LNCAP (cell line): ENCODE measurements at regions not wholly inside any gene's neighbourhood (a gene's known extent, or its start where the extent isn't known, plus 50 kb on each side); places are given as distances from the start of the nearest gene placed in this dataset.
A peak's percentile ranks its signal among the peaks of the same experiment; 100 is the strongest.

Source experiments
- CTCF ChIP-seq: fragments of 450-650 bp; IDR thresholded peaks from 2 replicates; pipeline ENCODE4 v1.5.1; 2017; ENCODE audit warnings: mild to moderate bottlenecking

- no peak for TF ChIP-seq CTCF
These were observed 341.7 kb upstream of the UBE2E2 start for GRCh38 chr3:22861426-22861825.

- TF ChIP-seq CTCF = no peak
These were observed 341.0 kb upstream of the UBE2E2 start for GRCh38 chr3:22862111-22862510.

GRCh38 chr3:22885039-22885438 lies 318.1 kb upstream of the UBE2E2 start:
- no peak for TF ChIP-seq CTCF

- TF ChIP-seq CTCF = no peak
These were observed 317.4 kb upstream of the UBE2E2 start for GRCh38 chr3:22885574-22886341.

- no peak for TF ChIP-seq CTCF
These were observed 316.6 kb upstream of the UBE2E2 start for GRCh38 chr3:22886439-22887068.

- TF ChIP-seq CTCF = peak; percentile 86
These were observed 315.3 kb upstream of the UBE2E2 start for GRCh38 chr3:22887664-22888291.

- TF ChIP-seq CTCF = no peak
These were observed 310.0 kb upstream of the UBE2E2 start for GRCh38 chr3:22893101-22893500.
